GM21526 (cell line): ENCODE measurements at regions not wholly inside any gene's neighbourhood (a gene's known extent, or its start where the extent isn't known, plus 50 kb on each side); places are given as distances from the start of the nearest gene placed in this dataset.
"Not testable (repeated sequence)": the region's sequence is repeated elsewhere in the genome, so short reads cannot be mapped to it uniquely, and the experiment has no call there.

Source experiments
- ATAC-seq: cut with Tn5 transposase; IDR thresholded peaks from one replicate; pipeline ENCODE4 v1.9.1; 2021; ENCODE audit warnings: moderate library complexity; ENCODE audit not compliant: unreplicated experiment, low FRiP score

- ATAC-seq = no peak
These were observed 79.6 kb downstream of the INSIG1 start for GRCh38 chr7:155377071-155377837.

- ATAC-seq = no peak
These were observed 79.9 kb upstream of the EN2 start for GRCh38 chr7:155377838-155378579.

- ATAC-seq = no peak
These were observed 79.4 kb upstream of the EN2 start for GRCh38 chr7:155378580-155378934.

GRCh38 chr7:155378959-155379871 is 78.7 kb upstream of the EN2 start:
- ATAC-seq = no peak

GRCh38 chr7:155380221-155380861 is 77.6 kb upstream of the EN2 start:
- peak; percentile 71 for ATAC-seq

GRCh38 chr7:155380976-155381851 is 76.7 kb upstream of the EN2 start:
- ATAC-seq = no peak

GRCh38 chr7:155381852-155382801 is 75.8 kb upstream of the EN2 start:
- ATAC-seq = no peak

- no peak for ATAC-seq
These were observed 75.1 kb upstream of the EN2 start for GRCh38 chr7:155382802-155383171.

GRCh38 chr7:155383756-155384491 is 74.0 kb upstream of the EN2 start:
- no peak for ATAC-seq

GRCh38 chr7:155384751-155385150 is 73.2 kb upstream of the EN2 start:
- no peak for ATAC-seq

- ATAC-seq = not testable (repeated sequence)
These were observed 72.7 kb upstream of the EN2 start for GRCh38 chr7:155385182-155385581.

GRCh38 chr7:155386608-155387007 is 71.3 kb upstream of the EN2 start:
- no peak for ATAC-seq

GRCh38 chr7:155387066-155387620 is 70.8 kb upstream of the EN2 start:
- ATAC-seq = no peak

GRCh38 chr7:155388561-155388960 is 69.4 kb upstream of the EN2 start:
- no peak for ATAC-seq

GRCh38 chr7:155391414-155391813 is 66.5 kb upstream of the EN2 start:
- no peak for ATAC-seq

GRCh38 chr7:155392726-155393570 is 65.0 kb upstream of the EN2 start:
- ATAC-seq = no peak

- ATAC-seq = no peak
These were observed 63.5 kb upstream of the EN2 start for GRCh38 chr7:155394413-155394812.
